HEK293 (cell line): ENCODE measurements at regions not wholly inside any gene's neighbourhood (a gene's known extent, or its start where the extent isn't known, plus 50 kb on each side); places are given as distances from the start of the nearest gene placed in this dataset.

Experiments
- CTCF ChIA-PET: fragments of 350-600 bp; formaldehyde crosslinking; extraction: SDS; loops from one replicate; lab custom pipeline; 2021; ENCODE audit warnings: antibody characterized with exemption; lab: Yijun Ruan, JAX
- POLR2A ChIA-PET: fragments of 300-600 bp; formaldehyde crosslinking; extraction: SDS; loops from one replicate; lab custom pipeline; 2020; ENCODE audit warnings: antibody characterized with exemption, inconsistent platforms; lab: Yijun Ruan, JAX
- H3K27ac ChIP-seq: fragments of 200-500 bp; sonication (Bioruptor generic); 2 replicates; pipeline ENCODE4 v1.5.1; 2014; ENCODE audit warnings: low read depth, low read length, control low read depth, inconsistent platforms; ENCODE audit errors: extremely low read depth
- H3K36me3 ChIP-seq, 2 experiments: fragments of 200-500 bp in 1 of 2; sonication (Bioruptor generic) in 1 of 2; 1 replicate in 1 of 2; 2 replicates in 1 of 2; pipeline ENCODE4 v1.5.1; 2014 to 2017; ENCODE audit warnings: inconsistent platforms in 2 of 2, low read length in 2 of 2; ENCODE audit not compliant: control insufficient read depth in 2 of 2, insufficient read depth in 1 of 2
- H3K4me1 ChIP-seq: fragments of 200-500 bp; sonication (Bioruptor generic); 2 replicates; pipeline ENCODE4 v1.5.1; 2014; ENCODE audit warnings: mild to moderate bottlenecking, low read length, inconsistent platforms; ENCODE audit not compliant: control insufficient read depth, insufficient read depth
- H3K4me3 ChIP-seq: 2 replicates; pipeline ENCODE4 v1.5.1; 2011; ENCODE audit warnings: low read depth, mild to moderate bottlenecking, control low read depth, low read length, moderate library complexity
- H3K9me3 ChIP-seq: fragments of 200-500 bp; sonication (Bioruptor generic); 2 replicates; pipeline ENCODE4 v1.5.1; 2014; ENCODE audit warnings: low read depth, low read length, inconsistent platforms; ENCODE audit not compliant: control insufficient read depth, insufficient read depth
- BCL11A ChIP-seq: fragments of 450-650 bp; formaldehyde crosslinking; IDR thresholded peaks from 2 replicates; pipeline ENCODE4 v1.5.1; 2016; ENCODE audit warnings: low read depth, missing biosample characterization, missing genetic modification characterization
- EGR2 ChIP-seq: fragments of 450-650 bp; formaldehyde crosslinking; IDR thresholded peaks from 2 replicates; pipeline ENCODE4 v1.5.1; 2016; ENCODE audit warnings: low read depth, missing biosample characterization, missing genetic modification characterization
- GLIS1 ChIP-seq: fragments of 450-650 bp; formaldehyde crosslinking; IDR thresholded peaks from 2 replicates; pipeline ENCODE4 v1.5.1; 2016; ENCODE audit warnings: missing biosample characterization, missing genetic modification characterization
- MYNN ChIP-seq: fragments of 450-650 bp; formaldehyde crosslinking; IDR thresholded peaks from 2 replicates; pipeline ENCODE4 v1.5.1; 2016; ENCODE audit warnings: missing biosample characterization, missing genetic modification characterization, borderline replicate concordance
- TRIM28 ChIP-seq: IDR thresholded peaks from 2 replicates; pipeline ENCODE4 v1.6.1; 2011; ENCODE audit warnings: low read length, control low read depth, borderline replicate concordance
- ZFP69B ChIP-seq: fragments of 450-650 bp; formaldehyde crosslinking; IDR thresholded peaks from 2 replicates; pipeline ENCODE4 v1.5.1; 2016; ENCODE audit warnings: missing biosample characterization, missing genetic modification characterization
- ZIC2 ChIP-seq: fragments of 450-650 bp; formaldehyde crosslinking; IDR thresholded peaks from 2 replicates; pipeline ENCODE4 v1.5.1; 2016; ENCODE audit warnings: missing biosample characterization, missing genetic modification characterization
- ZNF121 ChIP-seq: fragments of 450-650 bp; formaldehyde crosslinking; IDR thresholded peaks from 2 replicates; pipeline ENCODE4 v1.5.1; 2016; ENCODE audit warnings: missing biosample characterization, missing genetic modification characterization
- ZNF23 ChIP-seq: fragments of 450-650 bp; formaldehyde crosslinking; IDR thresholded peaks from 2 replicates; pipeline ENCODE4 v1.5.1; 2016; ENCODE audit warnings: missing biosample characterization, missing genetic modification characterization, borderline replicate concordance
- ZNF302 ChIP-seq: fragments of 450-650 bp; formaldehyde crosslinking; IDR thresholded peaks from 2 replicates; pipeline ENCODE4 v1.5.1; 2016; ENCODE audit warnings: missing biosample characterization, missing genetic modification characterization, low read depth
- ZNF335 ChIP-seq: fragments of 450-650 bp; formaldehyde crosslinking; conservative IDR thresholded peaks from 2 replicates; pipeline ENCODE4 v1.5.1; 2016; ENCODE audit warnings: missing biosample characterization, missing genetic modification characterization
- ZNF366 ChIP-seq: fragments of 450-650 bp; formaldehyde crosslinking; conservative IDR thresholded peaks from 2 replicates; pipeline ENCODE4 v1.5.1; 2016; ENCODE audit warnings: missing biosample characterization, missing genetic modification characterization
- ZNF600 ChIP-seq: fragments of 450-650 bp; formaldehyde crosslinking; IDR thresholded peaks from 2 replicates; pipeline ENCODE4 v1.5.1; 2016; ENCODE audit warnings: missing biosample characterization, missing genetic modification characterization
- ZNF747 ChIP-seq: fragments of 450-650 bp; formaldehyde crosslinking; IDR thresholded peaks from 2 replicates; pipeline ENCODE4 v1.5.1; 2016; ENCODE audit warnings: missing biosample characterization, missing genetic modification characterization
- ZNF843 ChIP-seq: fragments of 450-650 bp; formaldehyde crosslinking; IDR thresholded peaks from 2 replicates; pipeline ENCODE4 v1.5.1; 2016; ENCODE audit warnings: missing biosample characterization, missing genetic modification characterization
- ZSCAN16 ChIP-seq: fragments of 450-650 bp; formaldehyde crosslinking; IDR thresholded peaks from 2 replicates; pipeline ENCODE4 v1.5.1; 2016; ENCODE audit warnings: missing biosample characterization, missing genetic modification characterization
- ZXDB ChIP-seq: fragments of 450-650 bp; formaldehyde crosslinking; IDR thresholded peaks from 2 replicates; pipeline ENCODE4 v1.5.1; 2016; ENCODE audit warnings: missing biosample characterization, missing genetic modification characterization
- TF ChIP-seq, protein P1 (sequence below): fragments of 450-650 bp; formaldehyde crosslinking; IDR thresholded peaks from 2 replicates; pipeline ENCODE4 v1.5.1; 2016; ENCODE audit warnings: missing biosample characterization, missing genetic modification characterization
- TF ChIP-seq, protein P2 (sequence below): fragments of 450-650 bp; formaldehyde crosslinking; IDR thresholded peaks from 2 replicates; pipeline ENCODE4 v1.5.1; 2016; ENCODE audit warnings: missing biosample characterization, missing genetic modification characterization
- TF ChIP-seq, protein P3 (sequence below): fragments of 450-650 bp; formaldehyde crosslinking; IDR thresholded peaks from 2 replicates; pipeline ENCODE4 v1.5.1; 2016; ENCODE audit warnings: missing biosample characterization, missing genetic modification characterization
- TF ChIP-seq, protein P4 (sequence below): fragments of 450-650 bp; IDR thresholded peaks from 2 replicates; pipeline ENCODE4 v1.5.1; 2018; ENCODE audit warnings: missing biosample characterization, missing genetic modification characterization

DNA sequence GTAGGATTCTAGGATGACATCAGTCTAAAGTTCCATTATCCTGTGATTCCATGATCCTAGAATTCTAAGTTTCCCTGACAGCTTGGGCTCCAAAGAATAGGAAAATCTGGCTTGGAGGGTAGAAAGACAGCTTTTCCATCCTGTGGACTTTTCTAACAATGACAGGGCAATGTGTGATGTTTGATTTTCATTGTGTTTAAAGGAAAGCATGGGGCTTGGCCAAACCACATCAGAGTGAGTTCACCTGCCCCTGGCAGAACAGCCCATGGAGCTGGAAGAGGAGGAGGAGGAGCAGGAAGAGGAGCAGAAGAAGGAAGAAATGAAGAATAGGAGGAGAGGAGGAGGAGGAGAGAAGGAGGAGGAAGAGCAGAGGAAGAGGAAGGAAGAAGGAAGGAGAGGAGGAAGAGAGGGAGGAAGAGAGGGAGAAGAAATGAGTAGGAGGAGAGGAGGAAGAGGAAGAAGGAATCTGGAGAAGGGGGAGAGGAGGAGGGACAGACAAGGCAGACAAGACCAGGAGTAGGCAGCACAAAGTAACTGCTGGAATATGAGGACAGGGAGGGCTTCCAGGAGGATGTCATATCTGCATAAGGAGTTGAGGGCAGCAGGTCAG, 53.1 kb upstream of the WNT11 start (continued):
- TF ChIP-seq, protein P1, sequence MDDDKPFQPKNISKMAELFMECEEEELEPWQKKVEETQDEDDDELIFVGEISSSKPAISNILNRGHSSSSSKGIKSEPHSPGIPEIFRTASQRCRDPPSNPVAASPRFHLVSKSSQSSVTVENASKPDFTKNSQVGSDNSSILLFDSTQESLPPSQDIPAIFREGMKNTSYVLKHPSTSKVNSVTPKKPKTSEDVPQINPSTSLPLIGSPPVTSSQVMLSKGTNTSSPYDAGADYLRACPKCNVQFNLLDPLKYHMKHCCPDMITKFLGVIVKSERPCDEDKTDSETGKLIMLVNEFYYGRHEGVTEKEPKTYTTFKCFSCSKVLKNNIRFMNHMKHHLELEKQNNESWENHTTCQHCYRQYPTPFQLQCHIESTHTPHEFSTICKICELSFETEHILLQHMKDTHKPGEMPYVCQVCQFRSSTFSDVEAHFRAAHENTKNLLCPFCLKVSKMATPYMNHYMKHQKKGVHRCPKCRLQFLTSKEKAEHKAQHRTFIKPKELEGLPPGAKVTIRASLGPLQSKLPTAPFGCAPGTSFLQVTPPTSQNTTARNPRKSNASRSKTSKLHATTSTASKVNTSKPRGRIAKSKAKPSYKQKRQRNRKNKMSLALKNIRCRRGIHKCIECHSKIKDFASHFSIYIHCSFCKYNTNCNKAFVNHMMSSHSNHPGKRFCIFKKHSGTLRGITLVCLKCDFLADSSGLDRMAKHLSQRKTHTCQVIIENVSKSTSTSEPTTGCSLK (tag by site-specific recombination), result no peak
- TF ChIP-seq ZNF600, result peak; percentile 39; the same call in 1 of the 2 replicates
- no peak for TF ChIP-seq MYNN (tag by site-specific recombination)
- TF ChIP-seq, protein P2, sequence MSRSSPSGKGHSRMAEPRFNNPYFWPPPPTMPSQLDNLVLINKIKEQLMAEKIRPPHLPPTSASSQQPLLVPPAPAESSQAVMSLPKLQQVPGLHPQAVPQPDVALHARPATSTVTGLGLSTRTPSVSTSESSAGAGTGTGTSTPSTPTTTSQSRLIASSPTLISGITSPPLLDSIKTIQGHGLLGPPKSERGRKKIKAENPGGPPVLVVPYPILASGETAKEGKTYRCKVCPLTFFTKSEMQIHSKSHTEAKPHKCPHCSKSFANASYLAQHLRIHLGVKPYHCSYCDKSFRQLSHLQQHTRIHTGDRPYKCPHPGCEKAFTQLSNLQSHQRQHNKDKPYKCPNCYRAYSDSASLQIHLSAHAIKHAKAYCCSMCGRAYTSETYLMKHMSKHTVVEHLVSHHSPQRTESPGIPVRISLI (tag by site-specific recombination), result no peak
- TF ChIP-seq, protein P3, sequence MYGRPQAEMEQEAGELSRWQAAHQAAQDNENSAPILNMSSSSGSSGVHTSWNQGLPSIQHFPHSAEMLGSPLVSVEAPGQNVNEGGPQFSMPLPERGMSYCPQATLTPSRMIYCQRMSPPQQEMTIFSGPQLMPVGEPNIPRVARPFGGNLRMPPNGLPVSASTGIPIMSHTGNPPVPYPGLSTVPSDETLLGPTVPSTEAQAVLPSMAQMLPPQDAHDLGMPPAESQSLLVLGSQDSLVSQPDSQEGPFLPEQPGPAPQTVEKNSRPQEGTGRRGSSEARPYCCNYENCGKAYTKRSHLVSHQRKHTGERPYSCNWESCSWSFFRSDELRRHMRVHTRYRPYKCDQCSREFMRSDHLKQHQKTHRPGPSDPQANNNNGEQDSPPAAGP, result no peak
- TF ChIP-seq ZNF335 (tag by site-specific recombination), result no peak
- TF ChIP-seq BCL11A (tag by site-specific recombination), result no peak
- TF ChIP-seq ZFP69B, result no peak
- peak; percentile 89 for TF ChIP-seq EGR2 (tag by site-specific recombination)
- peak; percentile 57 for TF ChIP-seq ZNF366 (tag by site-specific recombination)
- TF ChIP-seq ZXDB (tag by site-specific recombination), result no peak
- TF ChIP-seq TRIM28, result no peak
- no peak for TF ChIP-seq ZNF747
- TF ChIP-seq ZSCAN16, result no peak
- no peak for TF ChIP-seq ZNF843 (tag by site-specific recombination)
- no peak for TF ChIP-seq ZNF302 (tag by site-specific recombination)
- TF ChIP-seq, protein P4, sequence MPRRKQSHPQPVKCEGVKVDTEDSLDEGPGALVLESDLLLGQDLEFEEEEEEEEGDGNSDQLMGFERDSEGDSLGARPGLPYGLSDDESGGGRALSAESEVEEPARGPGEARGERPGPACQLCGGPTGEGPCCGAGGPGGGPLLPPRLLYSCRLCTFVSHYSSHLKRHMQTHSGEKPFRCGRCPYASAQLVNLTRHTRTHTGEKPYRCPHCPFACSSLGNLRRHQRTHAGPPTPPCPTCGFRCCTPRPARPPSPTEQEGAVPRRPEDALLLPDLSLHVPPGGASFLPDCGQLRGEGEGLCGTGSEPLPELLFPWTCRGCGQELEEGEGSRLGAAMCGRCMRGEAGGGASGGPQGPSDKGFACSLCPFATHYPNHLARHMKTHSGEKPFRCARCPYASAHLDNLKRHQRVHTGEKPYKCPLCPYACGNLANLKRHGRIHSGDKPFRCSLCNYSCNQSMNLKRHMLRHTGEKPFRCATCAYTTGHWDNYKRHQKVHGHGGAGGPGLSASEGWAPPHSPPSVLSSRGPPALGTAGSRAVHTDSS (tag by site-specific recombination), result peak; percentile 75

DNA sequence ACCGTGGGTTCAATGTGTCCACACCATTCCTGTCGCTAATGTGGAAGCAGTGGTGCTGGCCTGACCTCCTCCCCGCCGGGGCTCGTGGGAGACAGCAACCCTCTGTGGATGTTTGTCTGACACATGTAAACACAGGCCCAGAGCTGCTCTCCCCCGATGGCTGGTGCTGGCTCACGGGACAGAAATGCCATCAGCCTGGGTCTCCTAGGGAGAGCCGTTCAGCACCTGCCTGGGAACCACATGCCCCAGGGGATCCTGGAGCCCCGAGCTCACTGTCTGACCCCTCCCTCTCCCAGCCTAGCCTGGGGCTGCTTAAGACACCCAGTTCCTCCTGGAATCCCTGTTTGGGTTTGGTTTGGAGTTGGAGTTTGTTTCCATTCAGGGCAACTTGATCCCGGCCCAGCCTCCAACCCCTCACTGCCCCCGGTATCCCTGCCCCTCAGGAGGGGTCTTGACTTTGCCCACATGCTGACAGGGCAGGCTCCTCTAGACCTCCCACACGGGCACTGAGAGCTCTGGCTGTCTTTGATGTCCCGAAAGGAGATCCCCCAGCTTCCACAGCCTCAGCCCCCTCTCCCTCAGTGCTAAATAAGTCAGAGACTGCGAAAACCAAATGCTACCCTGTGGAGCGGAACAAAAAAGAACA, 50.9 kb upstream of the WNT11 start:
- Histone ChIP-seq H3K4me3 (no peak overlapping the region), H3K36me3 (no peaks in the 10 kb centered on the region), H3K9me3 (no peaks in the 10 kb centered on the region), H3K27ac (no peak overlapping the region), H3K4me1 (no peaks in the 10 kb centered on the region)
- POLR2A ChIA-PET, result no interaction called here
- TF ChIP-seq ZNF121 (tag by site-specific recombination) (no peak), ZIC2 (tag by site-specific recombination) (peak; percentile 91), ZNF23 (tag by site-specific recombination) (no peak), GLIS1 (peak; percentile 69), EGR2 (tag by site-specific recombination) (0 out of 2 replicates have a peak, but pooled peaks have one; percentile 37)
- CTCF ChIA-PET, result interaction anchor here (0.7 to 1.2 kb wide), 2 partner anchors 9 to 809 kb away, joined by 3 to 4 read pairs; no protein-coding TSS in a partner anchor
